H1 (cell line): ENCODE measurements at regions not wholly inside any gene's neighbourhood (a gene's known extent, or its start where the extent isn't known, plus 50 kb on each side); places are given as distances from the start of the nearest gene placed in this dataset.

Source experiments
- CTCF ChIA-PET: fragments of 300-600 bp; sonication (Branson Sonifier 250); formaldehyde crosslinking; loops from one replicate; lab custom pipeline; 2021; ENCODE audit not compliant: partially characterized antibody; lab: Charles Lee
- POLR2A ChIA-PET: fragments of 300-600 bp; sonication (Branson Sonifier 250); formaldehyde crosslinking; loops from one replicate; lab custom pipeline; 2021; ENCODE audit warnings: inconsistent platforms; ENCODE audit not compliant: partially characterized antibody; lab: Charles Lee
- DNase-seq, 2 experiments: peaks; one replicate each; pipeline versions ENCODE4 v3.0.0 to v3.0.0-alpha.2; 2010 to 2022; ENCODE audit warnings: low spot score in 2 of 2, low read depth in 1 of 2, mixed read lengths in 1 of 2
- FAIRE-seq: peaks from 2 replicates; lab custom pipeline; 2011; peaks lifted over from hg19 to GRCh38; lab: Jason Lieb, UNC
- H2AFZ ChIP-seq: 2 replicates; pipeline ENCODE4 v1.8.1; 2012; ENCODE audit warnings: low read length, inconsistent platforms
- H2AK5ac ChIP-seq: 2 replicates; pipeline ENCODE4 v1.6.1; 2013; ENCODE audit warnings: low read depth, low read length
- H2BK120ac ChIP-seq: replicated peaks from 2 replicates; pipeline ENCODE3; 2013; ENCODE audit warnings: low read depth, low read length, inconsistent platforms
- H2BK12ac ChIP-seq: 2 replicates; pipeline ENCODE4 v1.6.1; 2013; ENCODE audit warnings: low read depth, low read length
- H2BK15ac ChIP-seq: 2 replicates; pipeline ENCODE4 v1.6.1; 2013; ENCODE audit warnings: low read length
- H2BK20ac ChIP-seq: 2 replicates; pipeline ENCODE4 v1.6.1; 2013; ENCODE audit warnings: low read length
- H2BK5ac ChIP-seq: 2 replicates; pipeline ENCODE4 v1.6.1; 2013; ENCODE audit warnings: low read depth, low read length
- H3K14ac ChIP-seq: 2 replicates; pipeline ENCODE4 v1.6.1; 2013; ENCODE audit warnings: inconsistent platforms; ENCODE audit not compliant: insufficient read length
- H3K18ac ChIP-seq: 2 replicates; pipeline ENCODE4 v1.6.1; 2013; ENCODE audit warnings: low read length; ENCODE audit errors: extremely low read depth
- H3K23ac ChIP-seq: 2 replicates; pipeline ENCODE4 v1.6.1; 2013; ENCODE audit warnings: inconsistent platforms; ENCODE audit not compliant: insufficient read length
- H3K23me2 ChIP-seq: 2 replicates; pipeline ENCODE4 v1.6.1; 2013; ENCODE audit warnings: low read depth, low read length
- H3K27ac ChIP-seq: 2 replicates; pipeline ENCODE4 v1.6.1; 2011; ENCODE audit warnings: low read depth, low read length, inconsistent platforms
- H3K27me3 ChIP-seq, 4 experiments: replicated peaks in 1 of 4; 1 replicate in 1 of 4; 2 replicates in 3 of 4; pipeline versions ENCODE4 v1.6.1 to v1.8.1; 2011 to 2013; ENCODE audit warnings: low read length in 3 of 4, mild to moderate bottlenecking in 3 of 4, inconsistent platforms in 2 of 4, mixed read lengths in 2 of 4, moderate library complexity in 1 of 4; ENCODE audit not compliant: control insufficient read depth in 3 of 4, insufficient read depth in 3 of 4; ENCODE audit errors: extremely low read depth in 1 of 4
- H3K36me3 ChIP-seq, 4 experiments: 2 replicates each; pipeline versions ENCODE4 v1.6.1 to v1.8.1; 2011 to 2013; ENCODE audit warnings: mild to moderate bottlenecking in 4 of 4, low read length in 3 of 4, moderate library complexity in 2 of 4, control low read depth in 1 of 4, inconsistent platforms in 1 of 4; ENCODE audit not compliant: insufficient read depth in 4 of 4, control insufficient read depth in 2 of 4
- H3K4ac ChIP-seq: replicated peaks from 2 replicates; pipeline ENCODE3; 2013; ENCODE audit warnings: low read length, low read depth, mixed read lengths, inconsistent platforms; ENCODE audit not compliant: insufficient read length
- H3K4me1 ChIP-seq, 4 experiments: replicated peaks in 1 of 4; 1 replicate in 1 of 4; 2 replicates in 3 of 4; pipeline versions ENCODE4 v1.6.1 to v1.8.1; 2011 to 2013; ENCODE audit warnings: low read length in 3 of 4, inconsistent platforms in 2 of 4, mixed read lengths in 1 of 4; ENCODE audit not compliant: insufficient read depth in 4 of 4, control insufficient read depth in 3 of 4
- H3K4me2 ChIP-seq, 2 experiments: 2 replicates each; pipeline versions ENCODE4 v1.6.1 to v1.8.1; 2011 to 2013; ENCODE audit warnings: low read depth in 2 of 2, low read length in 2 of 2, control low read depth in 1 of 2, inconsistent platforms in 1 of 2, mild to moderate bottlenecking in 1 of 2; ENCODE audit not compliant: insufficient read depth in 1 of 2
- H3K4me3 ChIP-seq, 4 experiments: fragments of 200-600, 300-600 bp in 1 of 4; sonication (generic), shearing (Covaris generic), sonication (Bioruptor Twin) in 1 of 4; 2 replicates each; pipeline versions ENCODE4 v1.5.1 to v1.8.1; 2011 to 2016; ENCODE audit warnings: low read length in 4 of 4, low read depth in 3 of 4, control low read depth in 2 of 4, inconsistent platforms in 2 of 4, mild to moderate bottlenecking in 2 of 4, mixed read lengths in 1 of 4, moderate library complexity in 1 of 4; ENCODE audit not compliant: insufficient read depth in 2 of 4; ENCODE audit errors: extremely low read depth in 1 of 4
- H3K56ac ChIP-seq: replicated peaks from 2 replicates; pipeline ENCODE3; 2013; ENCODE audit warnings: low read depth, mild to moderate bottlenecking, mixed read lengths, low read length, inconsistent platforms; ENCODE audit not compliant: insufficient read length
- H3K79me1 ChIP-seq: 2 replicates; pipeline ENCODE4 v1.6.1; 2013; ENCODE audit warnings: low read depth, low read length, control low read depth
- H3K79me2 ChIP-seq, 2 experiments: 2 replicates each; pipeline versions ENCODE4 v1.6.1 to v1.8.1; 2012 to 2013; ENCODE audit warnings: low read length in 2 of 2, mild to moderate bottlenecking in 2 of 2, inconsistent platforms in 1 of 2; ENCODE audit not compliant: insufficient read depth in 2 of 2, control insufficient read depth in 1 of 2
- H3K9ac ChIP-seq, 4 experiments: replicated peaks in 1 of 4; 1 replicate in 1 of 4; 2 replicates in 3 of 4; pipeline versions ENCODE4 v1.6.1 to v1.8.1; 2011 to 2013; ENCODE audit warnings: low read depth in 3 of 4, low read length in 3 of 4, control low read depth in 2 of 4, mild to moderate bottlenecking in 2 of 4, moderate library complexity in 2 of 4, inconsistent platforms in 1 of 4; ENCODE audit errors: extremely low read depth in 1 of 4
- H3K9me3 ChIP-seq, 2 experiments: 2 replicates each; pipeline versions ENCODE4 v1.6.1 to v1.8.1; 2012 to 2013; ENCODE audit warnings: mild to moderate bottlenecking in 2 of 2, moderate library complexity in 2 of 2, control low read depth in 1 of 2, inconsistent platforms in 1 of 2, low read depth in 1 of 2, low read length in 1 of 2, mixed read lengths in 1 of 2; ENCODE audit not compliant: insufficient read depth in 2 of 2
- H4K20me1 ChIP-seq, 2 experiments: replicated peaks in 1 of 2; 2 replicates each; pipeline versions ENCODE3 to v1.8.1; 2011 to 2013; ENCODE audit warnings: inconsistent platforms in 2 of 2, low read length in 2 of 2, mild to moderate bottlenecking in 1 of 2; ENCODE audit not compliant: insufficient read depth in 2 of 2, control insufficient read depth in 1 of 2
- H4K5ac ChIP-seq: 2 replicates; pipeline ENCODE4 v1.6.1; 2013; ENCODE audit warnings: low read length, low read depth, mixed read lengths, inconsistent platforms; ENCODE audit not compliant: insufficient read length
- H4K8ac ChIP-seq: 2 replicates; pipeline ENCODE4 v1.8.0; 2013; ENCODE audit warnings: mild to moderate bottlenecking, moderate library complexity, low read length, inconsistent platforms; ENCODE audit not compliant: insufficient read depth; ENCODE audit errors: extremely low read depth
- H4K91ac ChIP-seq: replicated peaks from 2 replicates; pipeline ENCODE3; 2013; ENCODE audit warnings: low read length, mixed read lengths, inconsistent platforms; ENCODE audit not compliant: insufficient read length
- CTCF ChIP-seq, 3 experiments: IDR thresholded peaks; 1 replicate in 2 of 3; 2 replicates in 1 of 3; pipeline versions ENCODE4 v1.5.1 to v1.6.1; 2011; ENCODE audit warnings: low read length in 3 of 3, mild to moderate bottlenecking in 3 of 3, inconsistent platforms in 2 of 3, low read depth in 1 of 3, moderate library complexity in 1 of 3; ENCODE audit not compliant: insufficient read depth in 1 of 3; ENCODE audit errors: control extremely low read depth in 1 of 3
- FOSL1 ChIP-seq: IDR thresholded peaks from 2 replicates; pipeline ENCODE4 v1.6.1; 2011; ENCODE audit warnings: mild to moderate bottlenecking, low read depth, low read length, moderate library complexity; ENCODE audit not compliant: insufficient read depth
- RAD21 ChIP-seq, 2 experiments: IDR thresholded peaks in 1 of 2; conservative IDR thresholded peaks in 1 of 2; 2 replicates each; pipeline ENCODE4 v1.6.1; 2011; ENCODE audit warnings: low read depth in 2 of 2, low read length in 2 of 2, improper control_type of control experiment in 1 of 2, inconsistent platforms in 1 of 2, mild to moderate bottlenecking in 1 of 2, moderate library complexity in 1 of 2
- RFX5 ChIP-seq: IDR thresholded peaks from 2 replicates; pipeline ENCODE4 v1.6.1; 2011; ENCODE audit warnings: low read depth, low read length, improper control_type of control experiment, borderline replicate concordance
- SP4 ChIP-seq: IDR thresholded peaks from 2 replicates; pipeline ENCODE4 v1.6.1; 2012; ENCODE audit warnings: low read length, inconsistent platforms
- WGBS, 2 experiments: shearing (Covaris generic) in 1 of 2; methylation state at CpG; one replicate each; pipeline versions ENCODE4 v1.1.6 to v1.1.7; 2013 to 2015; ENCODE audit warnings: low lambda C conversion rate in 2 of 2, mixed read lengths in 2 of 2, inconsistent platforms in 1 of 2, low coverage in 1 of 2, missing lambda C conversion rate in 1 of 2; ENCODE audit not compliant: insufficient replicate concordance in 2 of 2, insufficient coverage in 1 of 2, insufficient read length in 1 of 2; ENCODE audit errors: extremely low coverage in 1 of 2, missing lambda C conversion rate in 1 of 2; 5-methylcytosine and 5-hydroxymethylcytosine counted together

DNA sequence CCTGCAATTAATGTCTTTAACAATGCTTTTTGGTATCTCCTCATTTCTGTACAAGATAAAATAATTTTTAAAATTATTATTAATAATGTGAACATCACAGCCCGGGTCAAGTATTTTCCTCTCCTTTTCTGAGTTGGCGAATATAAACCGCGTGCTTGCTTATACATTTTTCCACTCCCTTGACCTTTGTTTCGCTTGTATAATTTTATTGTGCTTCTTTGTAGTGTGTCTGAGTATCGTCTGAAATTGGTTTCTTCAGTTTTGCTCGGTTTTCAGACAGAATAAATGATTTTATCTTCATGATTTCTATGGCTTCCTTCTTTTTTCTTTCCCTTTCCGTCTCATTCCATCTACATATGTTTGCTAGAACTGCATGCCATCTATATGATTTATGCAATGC lies 448.5 kb downstream of the MAT2B start:
- Histone ChIP-seq H3K27me3 (no peaks in the 10 kb centered on the region), H3K9me3 (no peaks in the 10 kb centered on the region), H4K8ac (no peak overlapping the region), H3K23ac (no peak overlapping the region), H2AFZ (no peak overlapping the region), H2BK12ac (no peak overlapping the region), H3K56ac (no peak overlapping the region), H3K4me1 (no peaks in the 10 kb centered on the region), H4K20me1 (no peaks in the 10 kb centered on the region), H3K4me2 (no peak overlapping the region), H3K4ac (no peak overlapping the region), H3K36me3 (no peaks in the 10 kb centered on the region), H3K79me2 (no peaks in the 10 kb centered on the region), H4K91ac (no peak overlapping the region), H3K27ac (no peak overlapping the region), H2BK20ac (no peak overlapping the region), H2BK15ac (no peak overlapping the region), H3K14ac (no peak overlapping the region), H4K5ac (no peak overlapping the region), H3K79me1 (no peaks in the 10 kb centered on the region), H2AK5ac (no peak overlapping the region), H3K18ac (no peak overlapping the region), H3K23me2 (no peaks in the 10 kb centered on the region), H2BK120ac (no peak overlapping the region), H3K9ac (no peak overlapping the region), H2BK5ac (no peak overlapping the region), H3K4me3 (no peak overlapping the region)
- DNase-seq, result no peak
- FAIRE-seq, result no peak
- POLR2A ChIA-PET, result no interaction called here
- CTCF ChIA-PET, result interaction anchor here (0.8 to 1.0 kb wide), 2 partner anchors 40 to 41 kb away, joined by 3 read pairs; no protein-coding TSS in a partner anchor
- 80% methylated on average over 8 of the region's 8 CpGs; no CpG with 5 or more reads in 1 of the 2 experiments for WGBS, 2 experiments
- TF ChIP-seq FOSL1 (no peak), CTCF (IDR thresholded peaks at IDR 0.05; ENCODE audit: control extremely low read depth in 1 of 3, insufficient read depth in 1 of 3, low read depth in 1 of 3, low read length in 3 of 3) (no peak), SP4 (no peak), RFX5 (no peak), RAD21 (IDR thresholded peaks at IDR 0.05 in 1 of 2, conservative IDR thresholded peaks at IDR 0.05 in 1 of 2; ENCODE audit: low read depth in 2 of 2, low read length in 2 of 2) (no peak)
